22Rv1 (cell line): ENCODE measurements at regions not wholly inside any gene's neighbourhood (a gene's known extent, or its start where the extent isn't known, plus 50 kb on each side); places are given as distances from the start of the nearest gene placed in this dataset.

Experiments
- H3K27ac ChIP-seq: fragments of 450-650 bp; 2 replicates; pipeline ENCODE4 v1.5.1; 2017
- CTCF ChIP-seq: fragments of 450-650 bp; IDR thresholded peaks from 2 replicates; pipeline ENCODE4 v1.5.1; 2017; ENCODE audit warnings: mild to moderate bottlenecking
- ZFX ChIP-seq: fragments of 450-650 bp; IDR thresholded peaks from 2 replicates; pipeline ENCODE4 v1.6.1; 2017; ENCODE audit warnings: antibody characterized with exemption, borderline replicate concordance

- H3K27ac ChIP-seq, result no peak overlapping the region
- TF ChIP-seq CTCF, result no peak
- TF ChIP-seq ZFX, result no peak
Measured at GRCh38 chr9:119453490-119453911, 84.3 kb upstream of the BRINP1 start.

- H3K27ac ChIP-seq, result no peak overlapping the region
- TF ChIP-seq ZFX (no peak), CTCF (no peak)
Measured at GRCh38 chr9:119451426-119451825, 82.2 kb upstream of the BRINP1 start.

- TF ChIP-seq CTCF, result no peak
- TF ChIP-seq ZFX, result no peak
- H3K27ac ChIP-seq, result no peak overlapping the region
Measured at GRCh38 chr9:119443179-119443578, 73.9 kb upstream of the BRINP1 start.

GRCh38 chr9:119441832-119442231 is 72.6 kb upstream of the BRINP1 start:
- H3K27ac ChIP-seq, result no peak overlapping the region
- TF ChIP-seq ZFX (no peak), CTCF (no peak)

- no peak overlapping the region for H3K27ac ChIP-seq
Measured at GRCh38 chr9:119441338-119441737, 72.1 kb upstream of the BRINP1 start.

GRCh38 chr9:119436261-119436660 is 67.0 kb upstream of the BRINP1 start:
- TF ChIP-seq CTCF (no peak), ZFX (no peak)
- H3K27ac ChIP-seq, result no peak overlapping the region

More at GRCh38 chr9:119441338-119441737, 72.1 kb upstream of the BRINP1 start:
- TF ChIP-seq ZFX, result no peak
- TF ChIP-seq CTCF, result no peak

- H3K27ac ChIP-seq, result no peak overlapping the region
- TF ChIP-seq CTCF, result no peak
- no peak for TF ChIP-seq ZFX
Measured at GRCh38 chr9:119435076-119435475, 65.8 kb upstream of the BRINP1 start.
